NCI-H1105 (cell line): ENCODE measurements at regions not wholly inside any gene's neighbourhood (a gene's known extent, or its start where the extent isn't known, plus 50 kb on each side); places are given as distances from the start of the nearest gene placed in this dataset.

Source experiments
- DNase-seq: peaks from one replicate; lab custom pipeline; 2025; lab: John Stamatoyannopoulos, UW

DNA sequence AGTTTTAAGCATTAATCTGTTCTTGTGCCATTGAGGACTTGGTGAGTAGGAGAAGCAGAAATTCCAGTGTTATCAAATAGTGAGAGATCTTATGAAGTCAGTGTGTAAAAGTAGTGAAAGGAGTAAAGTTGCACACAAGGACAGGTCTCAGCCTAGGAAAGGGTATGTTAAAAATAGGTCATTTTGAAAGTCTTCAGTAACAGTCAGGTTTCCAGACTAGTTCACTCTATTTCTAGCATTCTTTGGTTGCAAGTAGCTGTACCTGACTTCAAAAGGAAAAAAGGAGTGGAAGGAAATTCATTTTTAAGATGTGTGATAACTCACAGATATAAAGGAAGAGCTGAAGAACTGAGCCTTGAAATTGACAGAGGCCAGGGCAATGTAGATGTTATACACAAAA is 250.1 kb upstream of the SATB1 start:
- no peak for DNase-seq

DNA sequence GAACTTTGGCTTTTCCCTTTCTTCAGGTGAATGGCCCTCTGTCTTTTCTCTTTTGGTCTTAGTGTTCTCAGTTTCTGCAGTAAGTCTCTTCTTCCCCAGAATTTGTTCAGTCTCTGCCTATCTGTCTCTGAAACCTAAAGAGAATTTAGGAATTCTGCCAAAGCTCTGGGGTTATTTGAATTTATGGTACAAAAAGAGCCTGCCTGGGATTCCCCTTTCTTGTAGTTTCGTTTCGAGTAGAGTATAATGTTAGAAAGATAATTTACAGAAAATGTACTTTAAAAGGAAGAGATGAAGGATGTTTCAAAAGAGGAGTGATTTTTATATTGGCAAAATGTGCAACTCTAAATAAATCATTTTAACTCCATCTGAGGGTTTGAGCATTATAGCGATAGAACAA is 247.4 kb upstream of the SATB1 start:
- no peak for DNase-seq

DNA sequence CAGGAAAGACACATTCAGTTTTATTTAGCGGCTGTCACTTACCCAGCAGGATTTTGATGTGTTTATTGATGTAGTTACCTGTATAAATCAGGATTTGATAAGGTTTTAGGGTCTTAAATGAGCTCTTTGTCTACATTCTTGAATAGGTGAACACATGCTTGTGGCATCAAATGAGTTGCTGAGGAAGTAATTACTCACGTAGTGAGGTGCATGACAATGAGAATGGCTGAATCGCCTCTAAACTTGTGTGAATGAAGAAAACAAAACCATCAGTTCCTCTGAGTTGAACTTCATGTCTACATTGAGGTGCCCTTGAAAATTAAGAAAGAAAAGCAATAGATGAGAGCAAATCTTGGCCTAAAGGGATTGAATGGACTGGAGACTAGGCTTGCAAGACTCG is 245.6 kb upstream of the SATB1 start:
- no peak for DNase-seq

DNA sequence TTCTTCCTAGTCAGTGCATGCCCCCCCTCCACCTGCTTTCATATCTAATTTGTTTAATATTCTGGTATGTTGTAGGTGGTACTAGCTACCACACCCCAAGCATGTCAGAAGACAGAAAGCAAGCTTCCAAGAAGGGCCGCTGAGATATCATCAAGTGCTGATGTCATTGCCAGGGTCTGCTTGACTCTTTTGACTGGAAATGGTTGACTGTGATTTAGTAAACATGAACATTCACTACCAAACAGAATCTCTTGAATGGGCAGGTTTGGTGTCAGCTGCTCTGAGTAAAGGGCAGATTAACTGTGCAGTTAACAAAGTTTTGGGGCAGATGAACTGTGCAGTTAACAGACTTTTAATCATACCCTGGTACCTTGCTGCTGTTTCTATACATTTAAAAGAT is 244.2 kb upstream of the SATB1 start:
- no peak for DNase-seq

DNA sequence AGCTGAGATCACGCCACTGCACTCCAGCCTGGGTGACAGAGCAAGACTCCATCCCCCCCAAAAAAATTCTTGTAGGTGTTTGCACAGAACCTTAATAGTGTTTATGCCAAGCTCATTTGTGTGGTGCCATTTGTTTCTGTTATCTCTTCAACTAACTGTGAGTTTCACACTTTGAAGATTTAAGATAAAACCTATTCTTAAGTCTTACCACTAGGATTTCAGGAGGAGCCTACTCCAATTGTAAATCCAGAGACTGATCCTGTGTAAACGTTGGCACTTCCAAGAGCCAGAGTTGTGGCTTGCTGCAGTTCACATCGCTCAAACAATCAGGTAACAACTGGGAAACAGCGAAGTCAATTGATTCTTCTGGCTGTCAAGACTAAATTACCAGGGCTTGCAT is 242.4 kb upstream of the SATB1 start:
- no peak for DNase-seq

DNA sequence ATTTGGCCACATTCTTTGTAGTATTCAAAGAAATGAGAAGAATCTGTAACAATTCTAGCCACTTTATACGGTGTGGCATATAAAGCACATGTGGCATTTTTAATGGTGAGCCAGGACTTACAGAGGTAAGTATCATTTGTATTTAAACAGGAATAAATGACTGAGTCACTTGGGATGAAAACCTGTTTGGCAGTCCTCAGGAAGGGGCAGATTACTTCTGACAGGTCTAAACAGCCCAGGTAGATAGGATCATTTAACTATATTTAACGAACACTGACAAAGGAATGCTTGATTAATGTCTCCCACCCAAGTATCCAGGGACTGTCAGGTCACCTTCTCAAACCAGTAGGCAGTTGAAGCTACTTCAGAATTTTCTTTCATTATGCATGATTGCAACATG is 241.5 kb upstream of the SATB1 start:
- DNase-seq, result no peak

DNA sequence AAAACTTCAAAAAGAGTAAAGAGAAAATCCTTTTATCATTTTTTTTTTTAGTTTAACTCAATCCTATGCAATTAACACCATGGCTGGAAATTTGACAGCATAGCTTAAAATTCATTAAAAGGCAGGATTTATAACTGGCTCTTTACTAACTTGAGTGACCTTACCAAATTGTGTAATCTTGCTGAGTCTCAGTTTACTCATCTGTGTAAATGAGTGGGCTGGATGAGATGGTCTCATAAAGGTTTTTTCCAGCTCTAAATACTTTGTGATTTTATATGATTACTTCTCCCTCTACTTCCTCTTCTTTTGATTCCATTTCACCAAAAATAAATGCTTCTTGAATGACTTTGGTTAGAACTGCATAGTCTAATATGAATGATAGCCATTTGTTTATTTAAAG is 234.9 kb upstream of the SATB1 start:
- no peak for DNase-seq

DNA sequence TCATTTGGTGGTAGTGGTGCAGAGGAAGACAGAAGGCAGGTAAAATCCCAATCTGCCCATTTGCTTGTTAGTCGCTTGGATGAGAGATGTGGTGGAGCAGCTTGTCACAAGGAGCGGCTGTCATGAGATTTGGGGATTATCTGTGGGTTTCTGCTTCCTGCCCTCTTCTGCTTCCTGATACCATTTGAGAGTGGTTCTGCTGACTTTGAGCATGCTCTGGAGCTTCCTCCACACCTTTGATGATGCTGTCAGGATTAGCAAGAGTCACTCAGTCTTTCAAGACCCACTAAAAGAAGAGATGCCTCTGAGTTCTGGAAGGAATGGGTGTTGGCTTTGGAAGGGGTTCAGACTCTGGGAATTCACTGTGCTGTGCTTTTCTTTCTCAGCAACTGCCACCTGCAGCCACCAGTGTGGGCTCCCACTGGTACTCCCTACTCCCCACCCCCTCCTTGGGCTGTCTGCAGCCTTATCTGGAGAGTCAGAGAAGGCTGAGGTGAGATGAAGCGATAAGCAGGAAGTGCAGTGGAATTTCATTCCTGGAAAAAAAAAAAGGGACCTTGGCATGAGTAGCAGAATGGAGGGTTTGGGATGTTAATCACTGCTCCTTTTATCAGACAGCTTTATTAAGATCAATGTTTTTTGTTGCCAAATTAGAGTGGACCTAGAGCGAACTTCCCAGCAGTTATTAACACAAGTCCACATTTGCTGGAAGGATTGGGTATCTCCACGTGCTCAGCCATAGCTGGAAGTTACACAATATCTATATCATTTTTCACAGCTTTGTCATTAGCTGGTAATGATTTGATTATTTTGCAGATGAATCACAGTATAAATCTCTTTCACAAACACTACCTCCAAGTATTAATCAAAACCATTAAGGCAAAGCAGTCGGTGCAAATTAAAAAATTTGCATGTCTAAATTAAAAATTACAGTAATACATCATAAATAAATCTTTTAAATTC is 233.0 kb upstream of the SATB1 start:
- no peak for DNase-seq

DNA sequence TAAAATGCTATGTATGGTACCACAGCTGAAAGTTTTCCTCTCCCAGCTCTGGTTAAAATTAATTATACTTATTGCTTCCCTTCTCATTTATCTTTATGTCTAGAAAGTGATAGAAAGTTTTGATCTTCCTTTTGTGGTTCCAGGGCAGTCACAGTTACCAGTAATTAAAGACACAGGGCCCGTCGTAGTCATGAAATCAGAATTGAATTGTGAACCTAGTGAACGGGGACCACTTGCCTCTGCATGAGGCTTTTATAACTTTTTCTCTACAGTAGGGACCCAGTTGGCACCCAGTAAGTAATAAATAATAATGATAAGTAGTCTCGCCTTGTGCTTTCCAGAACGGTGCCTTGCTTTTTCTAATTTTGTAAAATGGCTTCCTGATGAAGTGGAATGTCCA is 231.7 kb upstream of the SATB1 start:
- no peak for DNase-seq

DNA sequence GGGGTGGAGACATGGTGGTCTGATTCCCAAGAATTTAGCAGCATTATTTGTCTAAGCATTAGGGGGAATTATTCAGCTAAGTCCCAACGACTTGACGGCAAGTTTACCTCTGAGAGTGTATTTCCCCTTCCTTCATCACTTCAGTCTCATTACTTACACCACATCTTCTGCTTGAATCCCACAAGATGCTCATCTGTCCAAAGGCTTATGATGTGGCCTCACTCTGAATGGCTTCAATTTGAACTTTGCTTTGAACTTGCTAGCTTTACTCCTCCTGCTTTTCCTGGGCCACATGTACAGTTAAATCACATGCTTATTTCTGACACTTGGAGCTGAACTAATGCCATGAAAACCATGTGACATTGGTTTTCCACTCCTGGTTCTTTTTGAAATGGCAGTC is 231.3 kb upstream of the SATB1 start:
- DNase-seq, result no peak

DNA sequence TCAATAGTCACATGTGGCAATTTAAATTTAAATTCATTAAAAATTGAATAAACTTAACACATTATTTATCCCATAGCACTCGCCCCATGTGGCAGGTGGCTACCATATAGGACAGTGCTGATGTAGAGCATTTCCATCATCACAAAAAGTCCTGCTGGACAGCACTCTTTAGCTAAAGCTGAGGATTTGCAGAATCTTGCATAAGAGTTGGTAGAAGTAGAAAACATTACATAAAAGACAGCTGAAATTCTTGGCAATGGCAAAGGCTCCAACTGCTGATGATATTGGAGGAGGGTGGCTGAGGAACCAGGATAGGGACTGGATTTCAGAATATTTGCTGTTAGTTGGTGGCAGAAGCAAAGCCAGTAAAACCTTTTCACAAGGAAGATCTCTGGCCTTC is 230.7 kb upstream of the SATB1 start:
- DNase-seq, result no peak

DNA sequence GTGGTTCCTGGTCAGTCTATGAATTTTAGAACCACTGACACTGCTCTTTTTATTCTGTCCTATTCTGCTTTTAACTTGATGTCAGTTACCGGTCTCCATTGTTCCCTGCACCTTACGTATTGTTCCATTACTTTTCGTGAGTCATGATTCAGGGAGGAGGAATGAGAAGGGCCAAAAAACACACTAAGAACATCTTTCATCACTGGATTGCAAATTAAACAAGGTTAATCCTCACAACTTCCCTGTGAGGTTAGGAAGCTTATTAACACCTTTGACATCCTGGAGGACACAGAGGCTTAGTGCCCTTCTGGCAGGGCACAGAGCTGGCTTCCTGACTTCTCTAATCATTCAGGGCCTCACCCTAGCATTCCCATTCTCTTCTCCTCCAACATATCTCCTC is 227.6 kb upstream of the SATB1 start:
- DNase-seq, result no peak

DNA sequence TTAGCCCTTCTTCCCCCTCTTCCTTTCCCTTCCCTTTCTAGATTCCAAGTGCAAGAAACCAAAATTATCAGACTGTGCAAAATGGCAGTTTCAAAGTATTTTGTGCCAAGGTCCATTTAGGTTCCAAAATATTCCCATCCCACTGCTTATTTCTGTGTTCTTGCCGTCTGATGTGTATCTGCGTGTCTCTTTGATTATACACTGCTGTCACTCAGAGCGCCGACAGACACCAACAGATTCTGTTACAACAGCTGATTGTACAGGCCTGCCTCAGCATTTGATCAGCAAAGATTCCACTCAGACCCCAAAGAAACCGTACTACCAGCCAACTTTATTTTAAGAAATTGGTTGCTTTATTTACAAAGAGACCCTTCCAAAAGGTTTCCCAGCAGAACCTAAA is 225.6 kb upstream of the SATB1 start:
- DNase-seq, result no peak

DNA sequence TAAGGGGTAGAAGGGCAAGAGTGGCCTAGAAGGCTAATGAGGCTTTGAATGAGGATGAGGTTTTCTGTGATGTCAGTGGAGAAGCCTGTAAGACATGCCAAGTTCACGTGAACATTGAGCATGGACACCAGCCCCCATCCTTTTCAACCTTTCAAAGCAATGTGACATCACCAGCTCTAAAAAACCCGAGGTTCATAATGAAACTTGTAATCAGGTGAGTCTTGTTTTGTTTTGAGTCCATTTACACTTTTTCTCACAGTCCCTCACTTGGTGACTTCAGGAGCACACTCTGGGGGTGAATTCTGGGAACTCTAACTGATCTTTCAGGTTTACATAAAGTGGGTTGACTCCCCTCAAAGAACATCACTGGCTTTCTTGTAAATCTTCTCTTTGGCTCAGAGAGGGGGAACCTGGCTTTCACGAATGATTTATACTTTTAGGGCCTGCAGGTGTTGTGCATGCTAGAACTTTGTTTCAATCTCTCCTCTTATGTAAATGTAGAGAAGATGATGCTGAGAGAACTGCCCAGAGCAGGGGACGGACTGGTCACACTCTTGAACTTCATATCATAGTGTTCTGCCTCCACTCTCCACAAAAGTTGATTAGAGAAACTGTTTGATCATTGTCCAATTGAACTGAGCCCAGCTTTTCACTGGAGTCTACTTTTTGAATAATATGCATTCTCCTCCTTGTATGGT is 224.7 kb upstream of the SATB1 start:
- DNase-seq, result no peak

DNA sequence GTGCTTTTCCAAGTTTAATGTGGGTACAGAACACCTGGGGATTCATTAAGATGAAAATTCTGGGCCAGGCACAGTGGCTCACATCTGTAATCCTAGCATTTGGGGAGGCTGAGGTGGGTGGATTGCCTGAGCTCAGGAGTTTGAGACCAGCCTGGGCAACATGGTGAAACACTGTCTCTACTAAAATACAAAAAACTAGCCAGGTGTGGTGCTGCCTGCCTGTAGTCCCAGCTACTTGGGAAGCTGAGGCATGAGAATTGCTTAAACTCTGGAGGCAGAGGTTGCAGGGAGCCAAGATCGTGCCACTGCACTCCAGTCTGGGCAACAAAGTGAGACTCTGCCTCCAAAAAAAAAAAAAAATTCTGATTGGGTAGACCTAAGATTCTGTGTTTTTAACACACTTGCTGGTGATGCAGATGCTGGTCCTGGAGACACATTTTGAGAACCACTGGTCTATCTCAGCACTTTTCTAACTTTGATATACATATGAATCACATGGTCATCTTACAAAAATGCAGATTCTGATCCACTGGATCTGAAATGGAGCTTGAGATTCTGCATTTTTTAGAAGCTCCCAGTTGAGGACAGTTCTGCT is 223.8 kb upstream of the SATB1 start:
- no peak for DNase-seq

DNA sequence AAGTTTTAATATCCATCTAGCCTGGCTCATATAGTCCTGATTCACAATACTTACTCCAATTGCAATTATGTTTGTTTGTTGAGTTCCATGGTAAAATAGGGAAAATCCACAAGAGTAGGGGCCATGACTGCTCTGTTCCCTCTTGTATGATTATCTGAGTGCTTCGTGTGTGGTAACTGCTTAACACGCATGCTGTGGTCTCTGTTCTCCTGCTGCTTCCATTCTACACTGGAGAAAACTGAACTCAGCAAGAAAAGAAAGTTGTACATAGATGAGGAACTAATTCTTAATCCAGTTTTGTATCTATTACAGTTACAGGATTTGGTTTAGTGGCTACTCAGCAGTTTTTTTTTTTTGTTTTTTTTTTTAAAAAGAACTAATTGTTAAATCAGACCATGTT is 223.0 kb upstream of the SATB1 start:
- no peak for DNase-seq

DNA sequence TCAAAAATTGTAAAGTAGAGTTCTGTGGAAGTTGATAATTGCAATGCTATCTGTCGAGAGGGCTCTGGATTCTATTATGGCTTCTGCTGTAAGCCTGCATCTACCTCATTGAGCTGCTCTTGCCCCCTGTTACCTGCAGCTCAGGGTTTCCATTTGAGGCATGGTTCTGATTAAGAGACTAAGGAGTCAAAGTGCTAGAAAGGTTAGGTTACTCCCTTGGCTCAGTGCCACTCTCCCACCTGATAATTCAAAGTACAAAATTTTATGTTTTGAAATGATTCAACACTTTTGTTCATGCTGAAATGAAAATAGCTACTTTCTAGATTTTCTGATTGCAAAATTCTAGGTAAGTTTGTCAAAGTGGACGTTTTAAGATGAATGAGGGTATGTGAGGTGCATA is 220.5 kb upstream of the SATB1 start:
- no peak for DNase-seq

DNA sequence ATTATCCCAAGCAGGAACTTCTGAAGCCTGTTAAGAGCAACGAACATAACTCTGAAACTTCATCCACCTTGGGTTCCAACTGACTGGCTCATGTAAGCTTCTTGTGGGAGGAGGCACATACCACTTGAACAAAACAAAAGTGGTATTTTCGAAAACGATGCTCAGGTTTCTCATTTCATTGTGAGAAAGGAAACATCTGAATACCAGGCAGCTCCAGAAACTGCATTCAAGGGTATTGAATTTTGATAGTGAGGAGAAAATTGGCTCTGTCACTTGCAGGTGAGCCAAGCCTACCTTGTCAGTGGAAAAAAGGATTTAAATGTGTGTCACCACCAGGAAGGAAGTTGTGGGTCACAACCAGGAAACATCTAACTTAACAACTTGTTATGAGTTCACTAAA is 218.1 kb upstream of the SATB1 start:
- DNase-seq, result no peak

DNA sequence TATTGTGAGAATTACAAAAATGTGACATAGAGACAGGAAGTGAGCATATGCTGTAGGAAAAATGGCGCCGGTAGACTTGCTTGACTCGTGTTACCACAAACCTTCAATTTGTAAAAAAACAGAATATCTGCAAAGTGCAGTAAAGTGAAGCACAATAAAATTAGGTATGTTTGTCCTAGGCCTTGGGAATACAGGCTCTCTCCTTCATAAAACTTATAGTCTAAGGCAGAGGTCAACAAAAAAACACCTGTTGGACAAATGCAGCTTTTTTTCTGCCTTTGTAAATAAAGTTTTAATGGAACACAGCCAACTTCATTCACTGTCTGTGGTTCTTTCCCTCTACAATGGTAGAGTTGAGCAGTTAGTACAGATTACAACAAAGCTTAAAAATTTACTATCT is 216.8 kb upstream of the SATB1 start:
- no peak for DNase-seq

DNA sequence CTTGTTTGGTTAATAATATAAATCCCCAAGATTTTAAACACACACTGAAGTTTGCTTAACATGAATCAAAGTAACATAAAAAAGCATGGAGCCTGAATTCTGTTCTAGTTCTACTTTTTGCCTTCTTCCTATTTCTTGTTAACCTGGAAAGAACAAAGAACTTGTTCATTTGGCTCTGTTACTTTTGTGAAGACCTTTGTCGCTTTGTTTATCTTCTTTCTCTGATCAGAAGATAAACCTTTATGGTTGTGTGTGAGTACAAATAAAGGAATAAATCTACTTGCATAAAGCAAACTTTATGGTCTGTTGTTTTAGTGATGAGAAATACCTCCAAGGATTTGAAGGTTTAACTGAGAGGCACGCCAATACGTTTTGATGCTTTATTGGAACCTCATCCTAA is 210.1 kb upstream of the SATB1 start:
- no peak for DNase-seq

DNA sequence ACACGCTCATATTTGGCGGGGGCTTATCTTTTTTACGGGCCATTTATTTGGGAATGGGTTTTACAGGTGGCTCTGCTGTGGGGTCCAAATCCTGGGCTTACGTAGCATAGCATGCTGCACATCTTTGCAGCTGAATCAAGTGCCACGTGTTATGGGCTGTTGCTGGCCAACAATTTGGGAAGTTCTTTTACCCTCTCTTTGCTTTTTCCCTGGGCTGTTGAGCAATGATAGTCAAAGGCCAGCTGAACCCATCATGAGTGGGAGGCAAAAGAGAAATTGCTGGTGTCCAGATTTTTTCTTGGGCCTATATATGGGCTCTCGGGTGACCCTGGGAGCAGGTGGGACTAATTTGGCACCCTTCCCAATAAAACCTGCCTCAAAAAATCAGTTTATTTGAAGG is 209.3 kb upstream of the SATB1 start:
- DNase-seq, result no peak

DNA sequence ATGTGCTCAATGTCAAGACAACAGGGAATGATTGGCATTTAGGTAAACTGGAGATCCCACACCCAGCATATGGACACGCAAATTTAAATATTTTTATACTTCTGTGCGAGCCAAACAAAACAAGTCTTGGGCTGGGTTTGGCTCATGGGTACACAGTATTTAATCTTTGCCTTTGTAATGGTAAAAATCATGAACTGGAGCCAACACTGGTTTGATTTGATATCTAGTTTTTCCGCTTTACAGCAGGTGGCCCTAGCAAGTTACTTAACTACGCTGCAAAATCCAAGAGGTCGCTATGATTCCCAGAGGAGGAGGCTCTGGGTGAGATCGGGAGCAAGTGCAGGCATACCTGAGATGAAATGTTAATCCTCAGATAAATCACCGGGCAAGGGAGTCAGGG is 207.9 kb upstream of the SATB1 start:
- no peak for DNase-seq

DNA sequence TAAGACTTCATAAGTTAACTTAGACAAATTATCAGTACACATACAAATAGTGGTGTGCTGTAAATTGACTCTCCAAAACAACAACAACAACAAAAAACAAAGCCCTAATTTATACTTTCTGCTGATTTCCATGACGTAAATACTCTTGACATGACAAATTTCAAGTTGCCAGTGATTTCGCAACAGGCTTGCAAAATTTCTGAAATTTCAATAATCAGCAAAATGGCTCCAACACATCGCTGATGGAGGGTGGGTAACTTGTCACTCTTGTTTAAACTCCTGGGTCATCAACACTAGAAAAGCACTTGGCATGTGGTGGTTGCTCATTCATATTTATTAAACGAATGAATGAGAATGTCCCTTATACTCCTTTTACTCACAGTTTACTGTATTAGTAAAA is 205.2 kb upstream of the SATB1 start:
- DNase-seq, result no peak
